ENCODE measurements at regions not wholly inside any gene's neighbourhood (a gene's known extent, or its start where the extent isn't known, plus 50 kb on each side); places are given as distances from the start of the nearest gene placed in this dataset.

GRCh38 chr7:17130281-17131059 is 168.0 kb upstream of the AHR start:
- no peak for TF ChIP-seq CTCF (IDR thresholded peaks at IDR 0.05; ENCODE audit: poor library complexity, severe bottlenecking)
- TF ChIP-seq POLR2AphosphoS5 (IDR thresholded peaks at IDR 0.05), result no peak
- no peak for TF ChIP-seq REST (IDR thresholded peaks at IDR 0.05; ENCODE audit: borderline replicate concordance)
- no peak for TF ChIP-seq RAD21 (conservative IDR thresholded peaks at IDR 0.05)
- no peak for TF ChIP-seq EZH2 (IDR thresholded peaks at IDR 0.05; ENCODE audit: borderline replicate concordance, insufficient read depth, low read length, poor library complexity, severe bottlenecking)
- TF ChIP-seq TAF1 (IDR thresholded peaks at IDR 0.05; ENCODE audit: low read depth), result no peak
- no peak for TF ChIP-seq EP300 (conservative IDR thresholded peaks at IDR 0.05; ENCODE audit: poor library complexity, severe bottlenecking)
- TF ChIP-seq MXI1 (conservative IDR thresholded peaks at IDR 0.05; ENCODE audit: poor library complexity, severe bottlenecking), result no peak

Data from neural cell (in vitro differentiated cells).